Fibroblast of pulmonary artery (primary cell): ENCODE measurements at regions not wholly inside any gene's neighbourhood (a gene's known extent, or its start where the extent isn't known, plus 50 kb on each side); places are given as distances from the start of the nearest gene placed in this dataset.

Source experiments
- DNase-seq: peaks from one replicate; pipeline ENCODE4 v3.0.0-alpha.2; 2010; ENCODE audit warnings: low read depth
- H3K4me3 ChIP-seq: replicated peaks from 2 replicates; pipeline ENCODE4 v1.5.1; 2011; ENCODE audit warnings: low read depth, mild to moderate bottlenecking, control low read depth, low read length, moderate library complexity
- TF ChIP-seq, protein P1 (sequence below): IDR thresholded peaks from 2 replicates; pipeline ENCODE4 v1.5.1; 2011; ENCODE audit warnings: mild to moderate bottlenecking, control low read depth, low read length, inconsistent platforms; ENCODE audit errors: missing control alignments

GRCh38 chr2:2756886-2757285 is 425.8 kb upstream of the MYT1L start:
- TF ChIP-seq, protein P1, sequence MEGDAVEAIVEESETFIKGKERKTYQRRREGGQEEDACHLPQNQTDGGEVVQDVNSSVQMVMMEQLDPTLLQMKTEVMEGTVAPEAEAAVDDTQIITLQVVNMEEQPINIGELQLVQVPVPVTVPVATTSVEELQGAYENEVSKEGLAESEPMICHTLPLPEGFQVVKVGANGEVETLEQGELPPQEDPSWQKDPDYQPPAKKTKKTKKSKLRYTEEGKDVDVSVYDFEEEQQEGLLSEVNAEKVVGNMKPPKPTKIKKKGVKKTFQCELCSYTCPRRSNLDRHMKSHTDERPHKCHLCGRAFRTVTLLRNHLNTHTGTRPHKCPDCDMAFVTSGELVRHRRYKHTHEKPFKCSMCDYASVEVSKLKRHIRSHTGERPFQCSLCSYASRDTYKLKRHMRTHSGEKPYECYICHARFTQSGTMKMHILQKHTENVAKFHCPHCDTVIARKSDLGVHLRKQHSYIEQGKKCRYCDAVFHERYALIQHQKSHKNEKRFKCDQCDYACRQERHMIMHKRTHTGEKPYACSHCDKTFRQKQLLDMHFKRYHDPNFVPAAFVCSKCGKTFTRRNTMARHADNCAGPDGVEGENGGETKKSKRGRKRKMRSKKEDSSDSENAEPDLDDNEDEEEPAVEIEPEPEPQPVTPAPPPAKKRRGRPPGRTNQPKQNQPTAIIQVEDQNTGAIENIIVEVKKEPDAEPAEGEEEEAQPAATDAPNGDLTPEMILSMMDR = no peak
- no peak overlapping the region for H3K4me3 ChIP-seq
- no peak for DNase-seq

DNA sequence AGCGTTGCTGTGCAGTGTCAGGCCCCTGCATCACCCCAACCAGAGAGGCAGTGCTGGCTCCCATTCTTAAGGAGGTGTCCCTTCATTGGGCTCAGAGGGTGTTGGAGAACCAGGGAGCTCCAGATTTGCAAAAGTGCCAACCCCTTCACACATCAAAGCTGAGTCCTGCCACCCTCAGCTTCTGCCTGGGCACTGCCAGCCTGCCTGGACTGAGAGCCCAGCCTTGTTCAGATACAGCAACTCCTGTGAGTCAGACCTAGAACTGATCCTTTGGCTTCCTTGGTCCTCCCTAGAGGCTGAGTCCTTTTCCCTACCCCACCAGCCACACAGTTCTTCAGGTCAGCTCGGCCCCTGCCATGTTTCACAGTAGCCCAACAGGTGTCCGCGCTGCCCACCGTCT is 424.9 kb upstream of the MYT1L start:
- TF ChIP-seq, protein P1 = no peak
- no peak for DNase-seq
- no peak overlapping the region for H3K4me3 ChIP-seq

DNA sequence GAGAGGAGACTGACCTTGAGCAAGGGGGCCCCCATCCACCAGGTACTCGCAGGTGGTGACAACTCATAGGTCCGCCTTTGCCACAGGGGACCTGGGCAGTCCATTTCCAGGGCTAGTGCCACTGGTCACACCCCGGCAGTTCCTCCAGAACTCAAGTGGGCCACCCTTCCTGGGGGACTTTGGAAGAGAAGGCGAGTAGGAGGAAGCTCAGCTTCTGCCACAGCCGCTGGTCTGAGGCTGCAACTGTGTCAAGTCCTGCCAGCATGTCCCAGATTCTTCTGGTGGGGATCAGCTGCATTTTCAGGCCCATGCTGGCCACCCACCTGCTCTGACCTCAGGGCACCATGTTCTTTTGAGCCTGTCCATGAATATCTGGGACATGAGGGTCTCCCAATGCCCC is 423.9 kb upstream of the MYT1L start:
- DNase-seq = no peak
- H3K4me3 ChIP-seq = no peak overlapping the region
- TF ChIP-seq, protein P1 = no peak

GRCh38 chr2:2751715-2752315 is 420.7 kb upstream of the MYT1L start:
- TF ChIP-seq, protein P1 = no peak
- H3K4me3 ChIP-seq = no peak overlapping the region
- no peak for DNase-seq

DNA sequence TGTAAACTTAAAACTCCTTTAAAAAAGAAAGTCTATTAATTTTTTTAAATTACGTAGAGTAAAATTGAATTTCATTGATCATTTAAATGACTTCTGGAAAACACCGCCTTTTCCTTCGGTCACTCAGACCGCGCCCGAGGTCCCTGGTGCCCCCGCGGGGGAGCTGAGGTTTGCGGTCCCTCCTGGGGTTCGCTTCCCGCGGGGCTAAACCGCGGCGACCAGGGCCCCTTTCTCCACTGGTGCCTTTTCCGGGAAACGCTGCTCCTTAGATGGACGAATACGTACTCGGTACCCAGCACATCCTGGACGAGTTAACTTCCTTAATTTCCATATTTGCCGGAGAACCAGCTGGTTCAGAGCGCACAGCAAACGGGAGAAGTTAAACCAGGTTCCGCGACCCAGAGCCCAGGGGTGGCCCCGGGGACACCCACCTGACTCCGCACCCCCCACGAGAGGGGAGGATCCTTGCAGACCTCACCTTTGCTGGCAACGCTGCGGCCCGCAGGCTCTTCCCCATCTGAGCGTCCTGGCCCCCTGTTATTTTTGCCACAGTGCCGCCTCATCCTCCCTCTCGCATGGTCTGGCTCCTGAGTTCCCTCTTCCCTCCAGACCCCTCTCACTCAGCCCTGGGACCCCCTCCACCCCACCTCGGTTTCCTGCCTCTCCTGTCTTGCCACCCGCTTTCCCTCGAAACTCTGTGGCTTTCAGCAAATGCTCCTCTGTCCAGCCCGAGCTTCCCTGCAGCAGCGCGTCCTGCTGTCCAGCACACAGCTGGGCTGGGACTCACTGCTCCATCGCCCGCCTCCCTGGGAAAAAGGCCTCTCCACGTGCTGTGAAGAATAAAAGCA is 420.0 kb upstream of the MYT1L start:
- no peak for DNase-seq
- no peak overlapping the region for H3K4me3 ChIP-seq
- TF ChIP-seq, protein P1 = no peak

- TF ChIP-seq, protein P1 = no peak
- H3K4me3 ChIP-seq = no peak overlapping the region
- DNase-seq = no peak
Measured at GRCh38 chr2:2749206-2749598, 418.1 kb upstream of the MYT1L start.
